Activated CD8-positive, alpha-beta T cell treated with anti-CD3 and anti-CD28 coated beads for 36 hours (primary cell): ENCODE measurements at regions not wholly inside any gene's neighbourhood (a gene's known extent, or its start where the extent isn't known, plus 50 kb on each side); places are given as distances from the start of the nearest gene placed in this dataset.

Experiments used
- ATAC-seq: fragments of 200-7000 bp; cut with Tn5 transposase; one replicate; pipeline ENCODE4 v1.10.0; 2021; ENCODE audit warnings: mild to moderate bottlenecking, moderate library complexity
- CTCF ChIA-PET: fragments of 350-600 bp; sonication (Branson Sonifier 250); formaldehyde crosslinking; loops from one replicate; lab custom pipeline; 2021; ENCODE audit warnings: antibody characterized with exemption; lab: Charles Lee
- POLR2A ChIA-PET: fragments of 350-600 bp; sonication (Branson Sonifier 250); formaldehyde crosslinking; loops from one replicate; lab custom pipeline; 2021; ENCODE audit warnings: antibody characterized with exemption; lab: Charles Lee
- DNase-seq: peaks from one replicate; pipeline ENCODE4 v3.0.0-alpha.2; 2020
- H3K27ac Mint-ChIP-seq: one replicate; pipeline ENCODE4 v1.8.0; 2021; ENCODE audit warnings: mild to moderate bottlenecking, mixed read lengths
- H3K27me3 Mint-ChIP-seq: one replicate; pipeline ENCODE4 v1.8.0; 2021; ENCODE audit warnings: mixed read lengths
- H3K36me3 Mint-ChIP-seq: one replicate; pipeline ENCODE4 v1.8.0; 2021; ENCODE audit warnings: low read depth, mixed read lengths
- H3K4me1 Mint-ChIP-seq: one replicate; pipeline ENCODE4 v1.8.0; 2021; ENCODE audit warnings: low read depth, mixed read lengths
- H3K4me3 Mint-ChIP-seq: one replicate; pipeline ENCODE4 v1.8.0; 2021; ENCODE audit warnings: mild to moderate bottlenecking, moderate library complexity, mixed read lengths
- H3K9me3 Mint-ChIP-seq: one replicate; pipeline ENCODE4 v1.8.0; 2021; ENCODE audit warnings: mixed read lengths
- intact Hi-C: fragments of 100-400 bp; cut with micrococcal nuclease; formaldehyde crosslinking; loops from one replicate; pipeline ENCODE4 v1.10.0; 2022
- TF ChIP-seq, protein P1 (sequence below): fragments of 200-600 bp; IDR thresholded peaks from one replicate; pipeline ENCODE4 v1.8.0; 2022; ENCODE audit warnings: antibody characterized with exemption, mild to moderate bottlenecking

DNA sequence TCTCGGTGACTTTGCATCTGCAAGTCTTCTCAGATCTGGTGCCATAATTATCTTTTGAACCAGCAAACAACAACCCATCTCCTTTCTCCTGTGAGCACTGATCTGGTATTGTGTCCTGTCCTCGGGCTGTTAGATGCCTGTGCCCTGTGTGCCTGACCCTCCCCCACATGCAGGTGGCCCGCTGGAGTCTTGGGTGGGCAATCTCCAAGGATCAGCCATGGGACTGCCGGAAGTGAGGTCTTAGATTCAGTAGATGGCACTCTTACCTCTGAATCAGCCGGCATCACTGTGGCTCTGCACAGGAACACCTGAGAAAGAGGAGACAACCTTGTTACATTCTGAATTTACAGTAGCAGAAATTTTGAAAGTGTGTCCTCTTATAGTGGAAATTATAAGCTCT lies 172.4 kb downstream of the IRX2 start:
- ChIA-PET CTCF (no interaction called here), POLR2A (no interaction called here)
- no peak overlapping the region for H3K27ac Mint-ChIP-seq
- ATAC-seq, result no peak
- TF ChIP-seq, protein P1, sequence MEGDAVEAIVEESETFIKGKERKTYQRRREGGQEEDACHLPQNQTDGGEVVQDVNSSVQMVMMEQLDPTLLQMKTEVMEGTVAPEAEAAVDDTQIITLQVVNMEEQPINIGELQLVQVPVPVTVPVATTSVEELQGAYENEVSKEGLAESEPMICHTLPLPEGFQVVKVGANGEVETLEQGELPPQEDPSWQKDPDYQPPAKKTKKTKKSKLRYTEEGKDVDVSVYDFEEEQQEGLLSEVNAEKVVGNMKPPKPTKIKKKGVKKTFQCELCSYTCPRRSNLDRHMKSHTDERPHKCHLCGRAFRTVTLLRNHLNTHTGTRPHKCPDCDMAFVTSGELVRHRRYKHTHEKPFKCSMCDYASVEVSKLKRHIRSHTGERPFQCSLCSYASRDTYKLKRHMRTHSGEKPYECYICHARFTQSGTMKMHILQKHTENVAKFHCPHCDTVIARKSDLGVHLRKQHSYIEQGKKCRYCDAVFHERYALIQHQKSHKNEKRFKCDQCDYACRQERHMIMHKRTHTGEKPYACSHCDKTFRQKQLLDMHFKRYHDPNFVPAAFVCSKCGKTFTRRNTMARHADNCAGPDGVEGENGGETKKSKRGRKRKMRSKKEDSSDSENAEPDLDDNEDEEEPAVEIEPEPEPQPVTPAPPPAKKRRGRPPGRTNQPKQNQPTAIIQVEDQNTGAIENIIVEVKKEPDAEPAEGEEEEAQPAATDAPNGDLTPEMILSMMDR, result no peak
- no peak overlapping the region for H3K4me3 Mint-ChIP-seq
- DNase-seq, result no peak
- intact Hi-C loops, result no loop called here
- no peaks in the 10 kb centered on the region for H3K36me3 Mint-ChIP-seq
- H3K4me1 Mint-ChIP-seq, result no peaks in the 10 kb centered on the region
- H3K27me3 Mint-ChIP-seq, result no peaks in the 10 kb centered on the region
- no peaks in the 10 kb centered on the region for H3K9me3 Mint-ChIP-seq

DNA sequence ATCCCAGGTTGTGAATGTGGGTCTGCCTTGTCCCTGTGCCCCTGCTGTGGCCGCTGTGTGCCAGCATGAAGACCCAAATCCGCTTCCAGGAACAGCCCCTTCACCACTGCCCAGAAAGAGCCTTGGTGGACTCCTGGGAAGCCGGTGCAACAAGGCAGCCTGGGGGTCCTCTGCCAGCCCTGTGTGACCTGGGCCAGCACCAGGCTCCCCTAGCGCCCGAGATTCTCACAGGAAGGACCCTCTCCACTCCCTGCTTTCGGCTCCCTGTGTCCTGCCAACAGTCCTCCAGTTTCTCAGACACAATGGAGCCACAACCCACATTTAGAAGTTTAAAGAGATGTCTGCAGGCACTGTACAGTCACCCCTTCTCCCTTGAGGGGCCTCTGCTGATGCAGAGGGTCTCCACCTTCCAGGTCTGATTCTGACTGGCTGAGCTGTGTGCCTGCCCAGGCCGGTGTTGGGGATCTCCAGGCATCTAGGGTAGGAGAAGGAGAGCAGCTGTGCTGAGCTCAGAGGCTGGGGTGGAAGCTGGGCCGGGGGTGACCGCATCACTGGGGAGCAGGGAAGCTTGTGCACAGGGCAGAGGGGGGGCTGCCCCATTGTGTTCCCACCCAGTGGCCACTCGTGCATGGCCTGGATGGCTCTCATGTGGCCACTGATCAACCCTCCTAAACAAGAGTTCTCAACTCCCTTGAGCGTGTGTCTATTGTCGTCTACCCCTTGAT lies 174.0 kb downstream of the IRX2 start:
- DNase-seq, result no peak
- no peak overlapping the region for H3K27ac Mint-ChIP-seq
- TF ChIP-seq, protein P1, result no peak
- H3K36me3 Mint-ChIP-seq, result no peaks in the 10 kb centered on the region
- POLR2A ChIA-PET, result no interaction called here
- H3K9me3 Mint-ChIP-seq, result no peaks in the 10 kb centered on the region
- no peaks in the 10 kb centered on the region for H3K27me3 Mint-ChIP-seq
- H3K4me3 Mint-ChIP-seq, result no peak overlapping the region
- CTCF ChIA-PET, result no interaction called here
- ATAC-seq, result no peak
- H3K4me1 Mint-ChIP-seq, result no peaks in the 10 kb centered on the region
- intact Hi-C loops, result no loop called here

DNA sequence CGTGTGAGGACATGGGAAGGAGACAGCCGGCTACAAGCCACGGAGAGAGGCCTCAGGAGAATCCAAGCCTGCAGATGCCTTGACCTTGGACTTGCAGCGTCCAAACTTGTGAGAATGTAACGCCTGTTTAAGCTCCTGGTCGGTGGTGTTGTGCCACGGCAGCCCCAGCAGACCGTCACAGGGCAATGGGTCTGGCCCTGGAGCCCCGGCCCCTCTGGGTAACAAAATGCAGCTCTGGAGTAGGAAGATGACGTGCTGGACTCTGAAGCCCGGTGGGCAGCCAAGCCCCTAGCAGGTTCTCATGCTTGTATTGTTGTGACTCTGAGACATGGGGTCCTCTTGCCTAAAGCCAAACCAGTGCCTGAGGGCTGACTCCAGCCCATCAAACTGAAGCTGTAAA lies 174.7 kb downstream of the IRX2 start:
- TF ChIP-seq, protein P1, result no peak
- Mint-ChIP-seq H3K9me3 (no peaks in the 10 kb centered on the region), H3K27me3 (no peaks in the 10 kb centered on the region), H3K4me1 (no peaks in the 10 kb centered on the region), H3K36me3 (no peaks in the 10 kb centered on the region), H3K4me3 (no peak overlapping the region), H3K27ac (no peak overlapping the region)
- ATAC-seq, result no peak
- POLR2A ChIA-PET, result no interaction called here
- intact Hi-C loops, result no loop called here
- DNase-seq, result no peak
- CTCF ChIA-PET, result no interaction called here

- TF ChIP-seq, protein P1, result no peak
- H3K27me3 Mint-ChIP-seq, result no peaks in the 10 kb centered on the region
- no peak overlapping the region for H3K4me3 Mint-ChIP-seq
- no peaks in the 10 kb centered on the region for H3K36me3 Mint-ChIP-seq
- POLR2A ChIA-PET, result no interaction called here
- no peaks in the 10 kb centered on the region for H3K9me3 Mint-ChIP-seq
- ATAC-seq (no peak), DNase-seq (no peak)
- no peaks in the 10 kb centered on the region for H3K4me1 Mint-ChIP-seq
- no peak overlapping the region for H3K27ac Mint-ChIP-seq
- intact Hi-C loops, result no loop called here
- CTCF ChIA-PET, result no interaction called here
Observed at GRCh38 chr5:2575871-2576270, 175.6 kb downstream of the IRX2 start.

- CTCF ChIA-PET, result no interaction called here
- ATAC-seq (no peak), DNase-seq (no peak)
- intact Hi-C loops, result no loop called here
- Mint-ChIP-seq H3K9me3 (no peaks in the 10 kb centered on the region), H3K36me3 (no peaks in the 10 kb centered on the region), H3K4me1 (no peaks in the 10 kb centered on the region), H3K4me3 (no peak overlapping the region), H3K27me3 (no peaks in the 10 kb centered on the region), H3K27ac (no peak overlapping the region)
- TF ChIP-seq, protein P1, result no peak
- POLR2A ChIA-PET, result no interaction called here
Observed at GRCh38 chr5:2575292-2575691, 176.2 kb downstream of the IRX2 start.
